OCI-LY7 (cell line): ENCODE measurements at regions not wholly inside any gene's neighbourhood (a gene's known extent, or its start where the extent isn't known, plus 50 kb on each side); places are given as distances from the start of the nearest gene placed in this dataset.

Experiments
- BruUV-seq: library from RNA; stranded (reverse); fragments of 400-500 nt; replicated peaks from 2 replicates; lab custom pipeline; 2021; lab: Mats Ljungman, UMichigan
- CTCF ChIA-PET: fragments of 300-600 bp; sonication (Branson Sonifier 250); formaldehyde crosslinking; loops from one replicate; lab custom pipeline; 2022; ENCODE audit warnings: antibody characterized with exemption; ENCODE audit not compliant: unreplicated experiment; lab: Charles Lee
- POLR2A ChIA-PET: fragments of 300-600 bp; sonication (Branson Sonifier 250); formaldehyde crosslinking; loops from one replicate; lab custom pipeline; 2022; ENCODE audit warnings: antibody characterized with exemption; lab: Charles Lee
- DNase-seq: peaks from one replicate; pipeline ENCODE4 v3.0.0-alpha.2; 2015; ENCODE audit warnings: low spot score
- H2AFZ ChIP-seq: fragments of 200-600 bp; sonication (generic), shearing (Covaris generic); 2 replicates; pipeline ENCODE4 v1.6.1; 2014; ENCODE audit warnings: mild to moderate bottlenecking, antibody characterized with exemption, low read length, moderate library complexity
- H3K27ac ChIP-seq: fragments of 200-600 bp; sonication (generic); 2 replicates; pipeline ENCODE4 v1.5.1; 2014; ENCODE audit warnings: mixed run types, low read depth, mild to moderate bottlenecking, moderate library complexity, low read length, inconsistent platforms; ENCODE audit not compliant: poor library complexity, severe bottlenecking
- H3K36me3 ChIP-seq: fragments of 200-600 bp; sonication (generic); 2 replicates; pipeline ENCODE4 v1.6.1; 2014; ENCODE audit warnings: mild to moderate bottlenecking, antibody characterized with exemption, low read length, moderate library complexity, mixed read lengths; ENCODE audit not compliant: insufficient read depth
- H3K4me1 ChIP-seq: fragments of 200-600 bp; sonication (generic); 2 replicates; pipeline ENCODE4 v1.5.1; 2014; ENCODE audit warnings: mild to moderate bottlenecking, low read length; ENCODE audit not compliant: insufficient read depth, poor library complexity, severe bottlenecking
- H3K4me2 ChIP-seq: fragments of 200-600 bp; sonication (generic); 2 replicates; pipeline ENCODE4 v1.6.1; 2014; ENCODE audit warnings: mild to moderate bottlenecking, low read length
- H3K4me3 ChIP-seq: fragments of 200-600 bp; sonication (generic); 2 replicates; pipeline ENCODE4 v1.5.1; 2014; ENCODE audit warnings: mild to moderate bottlenecking, low read depth, low read length; ENCODE audit not compliant: poor library complexity, severe bottlenecking
- H3K79me2 ChIP-seq: fragments of 200-600 bp; sonication (generic); 2 replicates; pipeline ENCODE4 v1.6.1; 2016; ENCODE audit warnings: low read depth, mild to moderate bottlenecking, low read length, moderate library complexity, mixed read lengths; ENCODE audit not compliant: insufficient read depth
- H3K9me2 ChIP-seq: fragments of 200-600 bp; sonication (generic); 2 replicates; pipeline ENCODE4 v1.6.1; 2016; ENCODE audit warnings: mild to moderate bottlenecking, low read length, mixed read lengths; ENCODE audit not compliant: insufficient read depth
- H3K9me3 ChIP-seq: fragments of 200-600 bp; sonication (generic); 2 replicates; pipeline ENCODE4 v1.6.1; 2014; ENCODE audit warnings: mild to moderate bottlenecking, mixed run types, low read length, mixed read lengths
- H4K20me1 ChIP-seq: fragments of 200-600 bp; sonication (generic); 2 replicates; pipeline ENCODE4 v1.6.1; 2014; ENCODE audit warnings: mild to moderate bottlenecking, antibody characterized with exemption, low read length, moderate library complexity, mixed read lengths; ENCODE audit not compliant: insufficient read depth
- EZH2phosphoT487 ChIP-seq: fragments of 200-600 bp; sonication (generic); IDR thresholded peaks from 2 replicates; pipeline ENCODE4 v1.6.1; 2018; ENCODE audit warnings: low read depth, borderline replicate concordance, mild to moderate bottlenecking, mixed run types, antibody characterized with exemption, low read length, moderate library complexity, mixed read lengths
- intact Hi-C: fragments of 100-400 bp; cut with micrococcal nuclease; formaldehyde crosslinking; loops from one replicate; pipeline ENCODE4 v1.10.0; 2022; ENCODE audit not compliant: unreplicated experiment
- TF ChIP-seq, protein P1 (sequence below): fragments of 200-600 bp; sonication (generic); conservative IDR thresholded peaks from 2 replicates; pipeline ENCODE4 v1.5.1; 2014; ENCODE audit warnings: mild to moderate bottlenecking, antibody characterized with exemption, low read length, moderate library complexity, mixed read lengths

DNA sequence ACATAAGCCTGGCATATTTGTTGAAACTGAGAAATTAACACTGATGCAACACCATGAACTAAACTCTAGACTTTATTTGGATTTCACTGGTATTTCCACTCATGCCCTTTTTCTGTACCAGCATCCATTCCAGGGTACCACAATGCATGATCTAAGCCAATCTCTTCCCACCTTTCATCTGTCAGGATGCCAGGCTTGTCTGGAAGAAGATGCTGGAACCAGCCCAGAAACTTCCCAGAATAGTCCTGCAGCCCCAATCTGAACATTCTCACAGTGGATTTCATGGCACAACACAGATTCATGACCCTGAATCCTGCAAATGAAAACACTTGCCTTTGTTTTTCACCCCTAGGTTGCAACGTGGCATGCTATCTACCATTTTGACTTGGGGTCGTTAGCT, 189.3 kb upstream of the LHX5 start:
- Histone ChIP-seq H3K4me3 (no peak overlapping the region), H3K9me2 (no peaks in the 10 kb centered on the region), H3K4me1 (no peaks in the 10 kb centered on the region), H3K4me2 (no peak overlapping the region), H3K36me3 (no peaks in the 10 kb centered on the region), H3K79me2 (no peaks in the 10 kb centered on the region), H3K9me3 (no peaks in the 10 kb centered on the region), H4K20me1 (no peaks in the 10 kb centered on the region), H3K27ac (no peak overlapping the region), H2AFZ (no peak overlapping the region)
- ChIA-PET POLR2A (no interaction called here), CTCF (no interaction called here)
- intact Hi-C loops: no loop called here
- no peak for TF ChIP-seq EZH2phosphoT487
- TF ChIP-seq, protein P1, sequence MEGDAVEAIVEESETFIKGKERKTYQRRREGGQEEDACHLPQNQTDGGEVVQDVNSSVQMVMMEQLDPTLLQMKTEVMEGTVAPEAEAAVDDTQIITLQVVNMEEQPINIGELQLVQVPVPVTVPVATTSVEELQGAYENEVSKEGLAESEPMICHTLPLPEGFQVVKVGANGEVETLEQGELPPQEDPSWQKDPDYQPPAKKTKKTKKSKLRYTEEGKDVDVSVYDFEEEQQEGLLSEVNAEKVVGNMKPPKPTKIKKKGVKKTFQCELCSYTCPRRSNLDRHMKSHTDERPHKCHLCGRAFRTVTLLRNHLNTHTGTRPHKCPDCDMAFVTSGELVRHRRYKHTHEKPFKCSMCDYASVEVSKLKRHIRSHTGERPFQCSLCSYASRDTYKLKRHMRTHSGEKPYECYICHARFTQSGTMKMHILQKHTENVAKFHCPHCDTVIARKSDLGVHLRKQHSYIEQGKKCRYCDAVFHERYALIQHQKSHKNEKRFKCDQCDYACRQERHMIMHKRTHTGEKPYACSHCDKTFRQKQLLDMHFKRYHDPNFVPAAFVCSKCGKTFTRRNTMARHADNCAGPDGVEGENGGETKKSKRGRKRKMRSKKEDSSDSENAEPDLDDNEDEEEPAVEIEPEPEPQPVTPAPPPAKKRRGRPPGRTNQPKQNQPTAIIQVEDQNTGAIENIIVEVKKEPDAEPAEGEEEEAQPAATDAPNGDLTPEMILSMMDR: no peak
- BruUV-seq: no TSS peak
- no peak for DNase-seq

DNA sequence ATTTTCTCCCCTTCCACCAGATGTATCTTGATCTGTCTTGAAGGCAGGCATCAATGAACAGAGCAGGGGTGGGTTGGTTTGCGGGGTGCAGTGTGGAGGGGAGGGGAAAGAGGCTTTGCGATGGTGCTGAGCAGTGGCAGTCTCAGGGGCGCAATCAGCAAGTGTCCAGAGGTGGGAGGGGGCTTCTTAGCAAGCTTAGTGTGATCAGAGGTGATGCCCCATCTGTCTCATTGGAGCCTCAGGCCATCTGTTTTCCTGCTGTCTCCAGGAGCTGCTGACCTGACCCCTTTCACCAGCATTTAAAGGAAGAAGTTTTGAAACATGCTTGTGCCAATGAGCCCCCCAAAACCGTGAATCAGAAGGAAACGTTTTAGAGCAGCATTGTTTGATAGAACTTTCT, 187.7 kb upstream of the LHX5 start:
- Histone ChIP-seq H3K4me1 (no peaks in the 10 kb centered on the region), H2AFZ (no peak overlapping the region), H3K36me3 (no peaks in the 10 kb centered on the region), H3K79me2 (no peaks in the 10 kb centered on the region), H3K4me2 (no peak overlapping the region), H3K9me3 (no peaks in the 10 kb centered on the region), H4K20me1 (no peaks in the 10 kb centered on the region), H3K9me2 (no peaks in the 10 kb centered on the region), H3K4me3 (no peak overlapping the region), H3K27ac (no peak overlapping the region)
- POLR2A ChIA-PET: no interaction called here
- no peak for TF ChIP-seq EZH2phosphoT487
- TF ChIP-seq, protein P1: no peak
- no TSS peak for BruUV-seq
- intact Hi-C loops: no loop called here
- CTCF ChIA-PET: no interaction called here
- no peak for DNase-seq

DNA sequence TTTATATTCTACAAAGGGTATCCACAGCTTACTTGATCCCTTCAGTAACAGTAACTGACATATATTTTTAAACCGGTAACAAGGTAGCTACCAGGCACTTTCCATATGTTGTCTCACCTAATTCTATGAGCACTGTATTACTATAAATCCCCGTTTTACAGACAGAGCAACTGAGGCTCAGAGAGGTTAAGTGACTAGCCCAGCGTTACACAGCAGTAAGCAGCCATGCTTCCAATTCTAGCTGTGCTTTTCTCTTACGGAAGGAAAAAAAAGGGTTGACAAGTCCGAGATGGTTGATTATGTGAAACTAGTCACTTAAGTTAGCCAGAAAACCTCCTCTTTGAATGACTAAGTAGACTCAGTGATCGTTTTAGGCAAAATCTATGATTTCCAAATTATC, 187.3 kb upstream of the LHX5 start:
- H3K4me1 ChIP-seq: no peaks in the 10 kb centered on the region
- POLR2A ChIA-PET: no interaction called here
- H4K20me1 ChIP-seq: no peaks in the 10 kb centered on the region
- TF ChIP-seq, protein P1: no peak
- H3K27ac ChIP-seq: no peak overlapping the region
- no peaks in the 10 kb centered on the region for H3K9me2 ChIP-seq
- H3K36me3 ChIP-seq: no peaks in the 10 kb centered on the region
- DNase-seq: no peak
- H3K79me2 ChIP-seq: no peaks in the 10 kb centered on the region
- intact Hi-C loops: no loop called here
- H3K4me2 ChIP-seq: no peak overlapping the region
- H3K4me3 ChIP-seq: no peak overlapping the region
- CTCF ChIA-PET: no interaction called here
- no TSS peak for BruUV-seq
- no peaks in the 10 kb centered on the region for H3K9me3 ChIP-seq
- no peak overlapping the region for H2AFZ ChIP-seq
